ENCODE measurements at regions not wholly inside any gene's neighbourhood (a gene's known extent, or its start where the extent isn't known, plus 50 kb on each side); places are given as distances from the start of the nearest gene placed in this dataset.
"Not testable (repeated sequence)": the region's sequence is repeated elsewhere in the genome, so short reads cannot be mapped to it uniquely, and the experiment has no call there.

DNA sequence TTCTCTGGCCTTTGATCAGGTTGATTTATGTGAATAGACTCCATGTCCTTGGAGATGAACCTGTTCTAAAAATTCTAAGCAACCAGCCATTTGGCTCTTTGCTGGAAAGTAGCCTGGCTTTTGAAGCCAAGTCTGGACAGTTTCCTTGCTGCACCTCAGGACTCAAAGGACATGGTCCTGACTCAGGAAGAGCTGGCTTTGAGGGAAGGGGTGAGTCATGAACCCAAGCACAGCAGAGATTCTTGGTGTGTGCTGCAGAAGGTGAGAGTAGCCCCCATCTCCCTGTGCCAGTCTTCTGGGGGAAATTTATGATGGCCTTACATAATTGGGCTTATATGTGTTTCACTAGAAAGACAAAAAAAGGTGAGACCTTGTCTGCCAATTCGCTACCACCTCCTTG is 287.2 kb upstream of the PLGLB2 start:
- TF ChIP-seq EP300 (IDR thresholded peaks at IDR 0.05; ENCODE audit: low read depth); POLR2AphosphoS5 (IDR thresholded peaks at IDR 0.05); POLR2A (IDR thresholded peaks at IDR 0.05): not testable (repeated sequence)
- TF ChIP-seq, protein P1, sequence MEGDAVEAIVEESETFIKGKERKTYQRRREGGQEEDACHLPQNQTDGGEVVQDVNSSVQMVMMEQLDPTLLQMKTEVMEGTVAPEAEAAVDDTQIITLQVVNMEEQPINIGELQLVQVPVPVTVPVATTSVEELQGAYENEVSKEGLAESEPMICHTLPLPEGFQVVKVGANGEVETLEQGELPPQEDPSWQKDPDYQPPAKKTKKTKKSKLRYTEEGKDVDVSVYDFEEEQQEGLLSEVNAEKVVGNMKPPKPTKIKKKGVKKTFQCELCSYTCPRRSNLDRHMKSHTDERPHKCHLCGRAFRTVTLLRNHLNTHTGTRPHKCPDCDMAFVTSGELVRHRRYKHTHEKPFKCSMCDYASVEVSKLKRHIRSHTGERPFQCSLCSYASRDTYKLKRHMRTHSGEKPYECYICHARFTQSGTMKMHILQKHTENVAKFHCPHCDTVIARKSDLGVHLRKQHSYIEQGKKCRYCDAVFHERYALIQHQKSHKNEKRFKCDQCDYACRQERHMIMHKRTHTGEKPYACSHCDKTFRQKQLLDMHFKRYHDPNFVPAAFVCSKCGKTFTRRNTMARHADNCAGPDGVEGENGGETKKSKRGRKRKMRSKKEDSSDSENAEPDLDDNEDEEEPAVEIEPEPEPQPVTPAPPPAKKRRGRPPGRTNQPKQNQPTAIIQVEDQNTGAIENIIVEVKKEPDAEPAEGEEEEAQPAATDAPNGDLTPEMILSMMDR (IDR thresholded peaks at IDR 0.05), result not testable (repeated sequence)
